ENCODE measurements at regions not wholly inside any gene's neighbourhood (a gene's known extent, or its start where the extent isn't known, plus 50 kb on each side); places are given as distances from the start of the nearest gene placed in this dataset.

DNA sequence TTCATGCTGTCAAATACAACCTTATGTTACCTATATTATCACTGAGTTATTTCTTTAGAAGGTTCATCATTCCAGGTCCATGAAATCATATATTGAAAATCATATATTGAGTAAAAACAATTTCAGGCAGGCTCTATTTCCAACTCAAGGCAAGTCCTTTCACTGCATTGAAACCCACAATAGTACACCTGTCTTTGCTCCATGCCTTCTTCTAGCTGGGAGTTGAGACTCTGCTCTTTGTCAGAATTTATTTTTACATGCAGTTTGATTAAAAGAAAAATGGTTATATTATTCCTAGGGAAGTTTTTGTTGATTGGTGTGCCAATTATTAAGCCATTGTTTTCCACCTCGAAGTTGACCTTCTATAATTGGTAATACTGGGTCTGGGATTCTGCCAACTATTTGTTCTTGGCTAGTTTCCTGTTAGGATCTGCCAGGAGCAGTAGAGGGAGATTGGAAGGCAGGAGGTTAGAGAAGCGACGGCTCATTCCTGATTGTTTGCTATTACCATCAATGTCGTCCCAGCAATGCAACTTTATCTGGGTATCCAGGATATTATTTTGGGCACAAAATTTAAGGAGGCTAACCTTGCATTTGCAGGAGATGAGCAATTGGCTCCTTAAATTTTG is 79.5 kb upstream of the MIS18BP1 start:
- no peak for TF ChIP-seq ARNTL (CRISPR knock-in tag; IDR thresholded peaks at IDR 0.05; ENCODE audit: borderline replicate concordance, low read depth)
- TF ChIP-seq CSDC2 (CRISPR knock-in tag; IDR thresholded peaks at IDR 0.05) = no peak
- TF ChIP-seq CSRNP3 (CRISPR knock-in tag; IDR thresholded peaks at IDR 0.05) = no peak
- no peak for TF ChIP-seq TOX (CRISPR knock-in tag; IDR thresholded peaks at IDR 0.05; ENCODE audit: borderline replicate concordance)
- no peak for TF ChIP-seq GLIS3 (CRISPR knock-in tag; IDR thresholded peaks at IDR 0.05)
- TF ChIP-seq BACH2 (CRISPR knock-in tag; IDR thresholded peaks at IDR 0.05; ENCODE audit: borderline replicate concordance) = no peak
- no peak for TF ChIP-seq ZFP30 (CRISPR knock-in tag; IDR thresholded peaks at IDR 0.05)
- TF ChIP-seq CREB5 (CRISPR knock-in tag; IDR thresholded peaks at IDR 0.05; ENCODE audit: low read depth) = no peak
